GM23338 (cell line): ENCODE measurements at regions not wholly inside any gene's neighbourhood (a gene's known extent, or its start where the extent isn't known, plus 50 kb on each side); places are given as distances from the start of the nearest gene placed in this dataset.

Experiments used
- ATAC-seq: fragments of 200-7000 bp; cut with Tn5 transposase; 3 replicates; pipeline ENCODE4 v1.9.1; 2020
- DNase-seq: peaks from one replicate; pipeline ENCODE4 v3.0.0-alpha.2; 2015; ENCODE audit warnings: low spot score
- H2AFZ ChIP-seq: fragments of 200-600 bp; sonication (generic); 2 replicates; pipeline ENCODE4 v1.8.0; 2016; ENCODE audit warnings: antibody characterized with exemption, mild to moderate bottlenecking, moderate library complexity
- H3F3A ChIP-seq: fragments of 200-600 bp; sonication (generic); replicated peaks from 2 replicates; pipeline ENCODE4 v1.8.0; 2017; ENCODE audit warnings: antibody characterized with exemption, mixed run types, low read depth
- H3K27ac ChIP-seq: fragments of 200-600 bp; sonication (generic); 2 replicates; pipeline ENCODE4 v1.6.1; 2016; ENCODE audit warnings: low read depth
- H3K27me3 ChIP-seq: fragments of 200-600 bp; sonication (generic); 2 replicates; pipeline ENCODE4 v1.8.0; 2016; ENCODE audit warnings: mild to moderate bottlenecking, mixed run types, moderate library complexity; ENCODE audit not compliant: insufficient read depth
- H3K36me3 ChIP-seq: fragments of 200-600 bp; sonication (generic); 2 replicates; pipeline ENCODE4 v1.8.0; 2016; ENCODE audit warnings: mild to moderate bottlenecking; ENCODE audit not compliant: insufficient read depth
- H3K4me1 ChIP-seq: fragments of 200-600 bp; sonication (generic); 2 replicates; pipeline ENCODE4 v1.8.0; 2016; ENCODE audit warnings: mild to moderate bottlenecking, moderate library complexity; ENCODE audit not compliant: insufficient read depth
- H3K4me2 ChIP-seq: fragments of 200-600 bp; sonication (generic); 2 replicates; pipeline ENCODE4 v1.7.1; 2017; ENCODE audit warnings: mixed run types
- H3K4me3 ChIP-seq: fragments of 200-600 bp; sonication (generic); 2 replicates; pipeline ENCODE4 v1.6.1; 2016; ENCODE audit warnings: mixed run types
- H3K79me2 ChIP-seq: fragments of 200-600 bp; sonication (generic); replicated peaks from 2 replicates; pipeline ENCODE4 v1.8.0; 2017; ENCODE audit warnings: mild to moderate bottlenecking; ENCODE audit not compliant: insufficient read depth
- H3K9me2 ChIP-seq: fragments of 200-600 bp; sonication (generic); 2 replicates; pipeline ENCODE4 v1.8.0; 2017; ENCODE audit not compliant: insufficient read depth
- H4K20me1 ChIP-seq: fragments of 200-600 bp; sonication (generic); replicated peaks from 2 replicates; pipeline ENCODE4 v1.8.0; 2017; ENCODE audit warnings: mild to moderate bottlenecking; ENCODE audit not compliant: insufficient read depth
- H3K27ac Mint-ChIP-seq: 2 replicates; pipeline ENCODE4 v1.8.0; 2020; ENCODE audit warnings: inconsistent platforms, mild to moderate bottlenecking, moderate library complexity, mixed read lengths
- H3K27me3 Mint-ChIP-seq: 3 replicates; pipeline ENCODE4 v1.8.0; 2022; ENCODE audit warnings: low read depth, mild to moderate bottlenecking, moderate library complexity, mixed read lengths, inconsistent platforms; ENCODE audit not compliant: insufficient read depth, poor library complexity
- H3K36me3 Mint-ChIP-seq: 3 replicates; pipeline ENCODE4 v1.8.0; 2021; ENCODE audit warnings: low read depth, mild to moderate bottlenecking, inconsistent platforms, moderate library complexity, mixed read lengths
- H3K4me1 Mint-ChIP-seq: 3 replicates; pipeline ENCODE4 v1.8.0; 2020; ENCODE audit warnings: mild to moderate bottlenecking, inconsistent platforms, mixed read lengths
- H3K4me3 Mint-ChIP-seq: 3 replicates; pipeline ENCODE4 v1.8.0; 2021; ENCODE audit warnings: moderate library complexity, mild to moderate bottlenecking, inconsistent platforms, mixed read lengths
- H3K9me3 Mint-ChIP-seq: 3 replicates; pipeline ENCODE4 v1.8.0; 2020; ENCODE audit warnings: moderate library complexity, mild to moderate bottlenecking, inconsistent platforms, mixed read lengths
- CTCF ChIP-seq, 2 experiments: fragments of 200-600 bp in 1 of 2; sonication (generic) in 1 of 2; conservative IDR thresholded peaks; 2 replicates each; pipeline versions ENCODE4 v1.5.1 to v1.6.1; 2016 to 2017; ENCODE audit warnings: antibody characterized with exemption in 2 of 2, low read depth in 2 of 2, mild to moderate bottlenecking in 2 of 2, moderate library complexity in 1 of 2
- ETS1 ChIP-seq: IDR thresholded peaks from 2 replicates; pipeline ENCODE4 v1.6.1; 2016; ENCODE audit warnings: antibody characterized with exemption
- EZH2phosphoT487 ChIP-seq: fragments of 200-600 bp; sonication (generic); IDR thresholded peaks from one replicate; pipeline ENCODE4 v1.8.1; 2018; ENCODE audit warnings: antibody characterized with exemption; ENCODE audit not compliant: unreplicated experiment
- REST ChIP-seq: IDR thresholded peaks from one replicate; pipeline ENCODE4 v1.6.1; 2018; ENCODE audit warnings: antibody characterized with exemption; ENCODE audit not compliant: unreplicated experiment

- no peaks in the 10 kb centered on the region for H3K9me2 ChIP-seq
- no peak overlapping the region for H3K4me2 ChIP-seq
- Mint-ChIP-seq H3K27ac (no peak overlapping the region), H3K4me1 (no peaks in the 10 kb centered on the region), H3K27me3 (no peaks in the 10 kb centered on the region), H3K4me3 (no peak overlapping the region), H3K36me3 (no peaks in the 10 kb centered on the region), H3K9me3 (no peaks in the 10 kb centered on the region)
- H3K27ac ChIP-seq: no peak overlapping the region
- ATAC-seq: peak; percentile 86
- no peaks in the 10 kb centered on the region for H3K79me2 ChIP-seq
- no peaks in the 10 kb centered on the region for H4K20me1 ChIP-seq
- H2AFZ ChIP-seq: no peak overlapping the region
- no peaks in the 10 kb centered on the region for H3K4me1 ChIP-seq
- TF ChIP-seq REST (peak; percentile 61), CTCF (conservative IDR thresholded peaks at IDR 0.05; ENCODE audit: low read depth in 2 of 2) (no peak)
- no peaks in the 10 kb centered on the region for H3F3A ChIP-seq
- peak; percentile 52 for DNase-seq
- H3K36me3 ChIP-seq: no peaks in the 10 kb centered on the region
- H3K27me3 ChIP-seq: no peaks in the 10 kb centered on the region
- H3K4me3 ChIP-seq: no peak overlapping the region
Measured at GRCh38 chr17:33832262-33832661, 422.8 kb upstream of the CCL2 start.

- Mint-ChIP-seq H3K4me1 (peaks cover 3% of the 10 kb centered on the region; the same call in 1 of the 3 replicates), H3K4me3 (no peak overlapping the region), H3K27ac (no peak overlapping the region), H3K9me3 (no peaks in the 10 kb centered on the region), H3K36me3 (no peaks in the 10 kb centered on the region), H3K27me3 (no peaks in the 10 kb centered on the region)
- no peak overlapping the region for H3K4me3 ChIP-seq
- H3F3A ChIP-seq: no peaks in the 10 kb centered on the region
- no peaks in the 10 kb centered on the region for H3K27me3 ChIP-seq
- H2AFZ ChIP-seq: no peak overlapping the region
- H3K4me2 ChIP-seq: no peak overlapping the region
- H3K9me2 ChIP-seq: no peaks in the 10 kb centered on the region
- no peak overlapping the region for H3K27ac ChIP-seq
- DNase-seq (no peak), ATAC-seq (no peak)
- no peaks in the 10 kb centered on the region for H3K36me3 ChIP-seq
- TF ChIP-seq EZH2phosphoT487: no peak
- H3K4me1 ChIP-seq: no peaks in the 10 kb centered on the region
- H3K79me2 ChIP-seq: no peaks in the 10 kb centered on the region
- H4K20me1 ChIP-seq: no peaks in the 10 kb centered on the region; the same call in 1 of the 2 replicates
Measured at GRCh38 chr17:33837281-33837680, 417.8 kb upstream of the CCL2 start.

- H3F3A ChIP-seq: no peaks in the 10 kb centered on the region
- no peak overlapping the region for H2AFZ ChIP-seq
- ATAC-seq (no peak), DNase-seq (no peak)
- H3K9me2 ChIP-seq: no peaks in the 10 kb centered on the region
- no peak overlapping the region for H3K27ac ChIP-seq
- H3K27ac Mint-ChIP-seq: no peak overlapping the region
- no peaks in the 10 kb centered on the region for H3K27me3 Mint-ChIP-seq
- no peak overlapping the region for H3K4me2 ChIP-seq
- H3K36me3 ChIP-seq: no peaks in the 10 kb centered on the region
- H4K20me1 ChIP-seq: no peaks in the 10 kb centered on the region; the same call in 1 of the 2 replicates
- H3K9me3 Mint-ChIP-seq: no peaks in the 10 kb centered on the region
- no peaks in the 10 kb centered on the region for H3K36me3 Mint-ChIP-seq
- H3K4me3 Mint-ChIP-seq: no peak overlapping the region
- H3K27me3 ChIP-seq: no peaks in the 10 kb centered on the region
- peaks cover 3% of the 10 kb centered on the region; the same call in 1 of the 3 replicates for H3K4me1 Mint-ChIP-seq
- no peaks in the 10 kb centered on the region for H3K4me1 ChIP-seq
- no peaks in the 10 kb centered on the region for H3K79me2 ChIP-seq
- no peak overlapping the region for H3K4me3 ChIP-seq
- no peak for TF ChIP-seq EZH2phosphoT487
- no peak for TF ChIP-seq ETS1
Measured at GRCh38 chr17:33838281-33838680, 416.8 kb upstream of the CCL2 start.
